Caco-2 (cell line): ENCODE measurements at regions not wholly inside any gene's neighbourhood (a gene's known extent, or its start where the extent isn't known, plus 50 kb on each side); places are given as distances from the start of the nearest gene placed in this dataset.

ENCODE experiments used
- BruUV-seq: library from RNA; stranded (reverse); fragments of 400-500 nt; replicated peaks from 2 replicates; lab custom pipeline; 2021; lab: Mats Ljungman, UMichigan
- CTCF ChIA-PET: fragments of 300-600 bp; sonication (Branson Sonifier 250); formaldehyde crosslinking; loops from one replicate; lab custom pipeline; 2022; ENCODE audit warnings: antibody characterized with exemption; lab: Charles Lee
- POLR2A ChIA-PET: fragments of 300-600 bp; sonication (Branson Sonifier 250); formaldehyde crosslinking; loops from one replicate; lab custom pipeline; 2022; ENCODE audit warnings: antibody characterized with exemption; lab: Charles Lee
- DNase-seq, 2 experiments: peaks; one replicate each; pipeline versions ENCODE4 v3.0.0 to v3.0.0-alpha.2; 2020 to 2022
- H3K27me3 ChIP-seq: replicated peaks from 2 replicates; pipeline ENCODE4 v1.6.0; 2011; ENCODE audit warnings: low read length; ENCODE audit not compliant: control insufficient read depth, insufficient read depth
- H3K36me3 ChIP-seq: 2 replicates; pipeline ENCODE4 v1.5.1; 2011; ENCODE audit warnings: low read length; ENCODE audit not compliant: control insufficient read depth, insufficient read depth
- H3K4me1 ChIP-seq: fragments of 250-450 bp; sonication (Bioruptor Pico); 2 replicates; pipeline ENCODE4 v1.5.1; 2020; ENCODE audit warnings: mild to moderate bottlenecking
- H3K4me3 ChIP-seq: 2 replicates; pipeline ENCODE4 v1.5.1; 2011; ENCODE audit warnings: low read depth, mild to moderate bottlenecking, control low read depth, low read length
- H3K9me3 ChIP-seq: fragments of 250-450 bp; sonication (Bioruptor Pico); 2 replicates; pipeline ENCODE4 v1.5.1; 2020; ENCODE audit warnings: mild to moderate bottlenecking, moderate library complexity
- H3K27ac Mint-ChIP-seq: one replicate; pipeline ENCODE4 v1.8.0; 2022; ENCODE audit warnings: mixed read lengths; ENCODE audit not compliant: unreplicated experiment
- H3K27me3 Mint-ChIP-seq: one replicate; pipeline ENCODE4 v1.8.0; 2022; ENCODE audit warnings: mixed read lengths; ENCODE audit not compliant: insufficient read depth, unreplicated experiment
- H3K36me3 Mint-ChIP-seq: one replicate; pipeline ENCODE4 v1.8.0; 2022; ENCODE audit warnings: mild to moderate bottlenecking, mixed read lengths; ENCODE audit not compliant: insufficient read depth, unreplicated experiment
- H3K4me1 Mint-ChIP-seq: one replicate; pipeline ENCODE4 v1.8.0; 2022; ENCODE audit warnings: low read depth, mixed read lengths; ENCODE audit not compliant: unreplicated experiment
- H3K4me3 Mint-ChIP-seq: one replicate; pipeline ENCODE4 v1.8.0; 2022; ENCODE audit warnings: mild to moderate bottlenecking, moderate library complexity, mixed read lengths; ENCODE audit not compliant: unreplicated experiment
- H3K9me3 Mint-ChIP-seq: one replicate; pipeline ENCODE4 v1.8.0; 2022; ENCODE audit warnings: mixed read lengths; ENCODE audit not compliant: unreplicated experiment
- intact Hi-C: fragments of 100-400 bp; cut with micrococcal nuclease; formaldehyde crosslinking; loops from one replicate; pipeline ENCODE4 v1.10.0; 2022; ENCODE audit not compliant: unreplicated experiment
- TF ChIP-seq, protein P1 (sequence below), 2 experiments: fragments of 200-600 bp in 1 of 2; IDR thresholded peaks; 1 replicate in 1 of 2; 2 replicates in 1 of 2; pipeline versions ENCODE4 v1.5.1 to v1.8.0; 2011 to 2022; ENCODE audit warnings: antibody characterized with exemption in 1 of 2, control low read depth in 1 of 2, inconsistent platforms in 1 of 2, low read depth in 1 of 2, low read length in 1 of 2, mild to moderate bottlenecking in 1 of 2, moderate library complexity in 1 of 2; ENCODE audit not compliant: insufficient read depth in 1 of 2, severe bottlenecking in 1 of 2, unreplicated experiment in 1 of 2

DNA sequence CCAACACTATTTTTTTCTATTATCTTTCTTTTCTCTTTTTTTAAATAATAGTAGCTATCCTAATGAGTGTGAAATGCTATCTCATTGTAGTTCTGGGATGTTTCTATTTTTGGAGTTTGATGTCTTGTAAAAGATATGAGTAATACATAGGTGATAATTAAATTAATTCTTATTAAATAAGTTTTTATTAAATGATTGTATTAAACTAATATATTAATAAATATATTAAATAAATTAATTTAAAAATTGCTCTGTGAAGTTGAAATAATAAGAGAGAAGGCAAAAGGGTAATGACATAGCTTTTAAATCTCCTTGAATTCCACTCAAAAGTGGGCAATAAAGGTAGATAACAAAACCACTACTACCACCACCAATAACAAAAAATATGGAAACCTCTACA, 230.2 kb upstream of the SSTR1 start:
- CTCF ChIA-PET, result no interaction called here
- POLR2A ChIA-PET, result no interaction called here
- Histone ChIP-seq H3K4me3 (no peak overlapping the region), H3K9me3 (peaks cover 16% of the 10 kb centered on the region), H3K4me1 (no peaks in the 10 kb centered on the region), H3K27me3 (no peaks in the 10 kb centered on the region), H3K36me3 (no peaks in the 10 kb centered on the region)
- intact Hi-C loops, result no loop called here
- no peak for DNase-seq
- TF ChIP-seq, protein P1, sequence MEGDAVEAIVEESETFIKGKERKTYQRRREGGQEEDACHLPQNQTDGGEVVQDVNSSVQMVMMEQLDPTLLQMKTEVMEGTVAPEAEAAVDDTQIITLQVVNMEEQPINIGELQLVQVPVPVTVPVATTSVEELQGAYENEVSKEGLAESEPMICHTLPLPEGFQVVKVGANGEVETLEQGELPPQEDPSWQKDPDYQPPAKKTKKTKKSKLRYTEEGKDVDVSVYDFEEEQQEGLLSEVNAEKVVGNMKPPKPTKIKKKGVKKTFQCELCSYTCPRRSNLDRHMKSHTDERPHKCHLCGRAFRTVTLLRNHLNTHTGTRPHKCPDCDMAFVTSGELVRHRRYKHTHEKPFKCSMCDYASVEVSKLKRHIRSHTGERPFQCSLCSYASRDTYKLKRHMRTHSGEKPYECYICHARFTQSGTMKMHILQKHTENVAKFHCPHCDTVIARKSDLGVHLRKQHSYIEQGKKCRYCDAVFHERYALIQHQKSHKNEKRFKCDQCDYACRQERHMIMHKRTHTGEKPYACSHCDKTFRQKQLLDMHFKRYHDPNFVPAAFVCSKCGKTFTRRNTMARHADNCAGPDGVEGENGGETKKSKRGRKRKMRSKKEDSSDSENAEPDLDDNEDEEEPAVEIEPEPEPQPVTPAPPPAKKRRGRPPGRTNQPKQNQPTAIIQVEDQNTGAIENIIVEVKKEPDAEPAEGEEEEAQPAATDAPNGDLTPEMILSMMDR (IDR thresholded peaks at IDR 0.05; ENCODE audit: insufficient read depth in 1 of 2, low read depth in 1 of 2, low read length in 1 of 2, severe bottlenecking in 1 of 2, unreplicated experiment in 1 of 2), result no peak
- Mint-ChIP-seq H3K27ac (no peak overlapping the region), H3K9me3 (peaks cover 61% of the 10 kb centered on the region), H3K27me3 (no peaks in the 10 kb centered on the region), H3K4me3 (no peak overlapping the region), H3K4me1 (no peaks in the 10 kb centered on the region), H3K36me3 (no peaks in the 10 kb centered on the region)
- no TSS peak for BruUV-seq

DNA sequence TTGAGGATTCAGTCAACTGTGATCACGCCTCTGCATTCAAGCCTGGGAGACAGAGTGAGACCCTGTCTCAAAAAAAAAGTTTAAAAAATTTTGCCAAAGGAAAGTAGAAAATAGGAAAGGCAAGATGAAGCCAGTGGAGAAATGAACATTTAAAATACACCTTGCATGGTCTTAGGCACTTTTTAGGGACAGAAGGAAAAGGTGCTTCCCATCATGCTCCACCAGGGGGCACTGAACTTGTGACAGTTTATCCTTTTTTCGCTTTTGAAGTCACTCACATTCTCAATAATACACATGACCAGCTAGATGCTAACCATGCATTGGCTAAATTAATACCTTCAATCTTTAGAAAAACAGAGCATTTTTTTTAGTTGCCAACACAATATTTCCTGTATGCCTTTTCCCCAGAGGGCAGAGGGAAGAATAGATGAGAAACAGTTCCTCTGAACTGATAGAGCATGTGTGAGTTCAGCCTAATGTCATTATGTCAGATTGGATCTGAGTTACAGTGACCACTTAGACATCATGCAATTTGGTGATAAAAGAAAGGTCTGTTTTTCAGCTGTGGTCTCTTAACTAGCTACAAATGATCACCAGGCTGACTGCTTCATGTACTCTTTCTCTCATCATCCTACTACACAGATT, 221.8 kb upstream of the SSTR1 start:
- TF ChIP-seq, protein P1 (IDR thresholded peaks at IDR 0.05; ENCODE audit: insufficient read depth in 1 of 2, low read depth in 1 of 2, low read length in 1 of 2, severe bottlenecking in 1 of 2, unreplicated experiment in 1 of 2), result peak; percentile 58 to 63
- BruUV-seq, result no TSS peak
- ChIA-PET POLR2A (no interaction called here), CTCF (no interaction called here)
- H3K36me3 Mint-ChIP-seq, result no peaks in the 10 kb centered on the region
- no peaks in the 10 kb centered on the region for H3K27me3 Mint-ChIP-seq
- H3K4me3 Mint-ChIP-seq, result no peak overlapping the region
- DNase-seq, result peak in 1 of 2 experiments; percentile 15
- intact Hi-C loops, result loop anchor here (5.0 kb wide), 1 partner anchor 211 kb away; no protein-coding TSS in a partner anchor
- no peaks in the 10 kb centered on the region for H3K4me1 ChIP-seq
- H3K27ac Mint-ChIP-seq, result no peak overlapping the region
- H3K9me3 Mint-ChIP-seq, result peaks cover 16% of the 10 kb centered on the region
- peaks cover 11% of the 10 kb centered on the region for H3K9me3 ChIP-seq
- no peaks in the 10 kb centered on the region for H3K36me3 ChIP-seq
- no peaks in the 10 kb centered on the region for H3K4me1 Mint-ChIP-seq
- H3K4me3 ChIP-seq, result no peak overlapping the region
- H3K27me3 ChIP-seq, result no peaks in the 10 kb centered on the region

DNA sequence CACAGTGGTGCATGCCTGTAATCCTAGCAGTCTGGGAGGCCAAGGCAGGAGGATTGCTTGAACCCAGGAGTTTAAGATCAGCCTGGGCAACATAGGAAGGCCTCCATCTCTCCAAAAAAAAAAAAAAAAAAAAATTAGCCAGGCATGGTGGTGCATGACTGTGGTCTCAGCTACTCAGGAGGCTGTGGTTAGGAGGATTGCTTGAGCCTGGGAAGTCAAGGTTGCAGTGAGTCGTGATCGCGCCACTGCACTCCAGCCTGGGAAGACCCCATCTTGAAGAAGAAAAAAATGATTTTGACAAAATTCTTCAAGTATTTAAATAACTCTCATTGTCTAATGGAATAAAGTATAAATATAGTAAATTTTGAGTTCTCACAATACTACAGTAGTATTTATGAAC, 219.2 kb upstream of the SSTR1 start:
- Mint-ChIP-seq H3K27me3 (no peaks in the 10 kb centered on the region), H3K4me1 (no peaks in the 10 kb centered on the region), H3K27ac (no peak overlapping the region), H3K9me3 (no peaks in the 10 kb centered on the region), H3K4me3 (no peak overlapping the region), H3K36me3 (no peaks in the 10 kb centered on the region)
- Histone ChIP-seq H3K27me3 (no peaks in the 10 kb centered on the region), H3K36me3 (no peaks in the 10 kb centered on the region), H3K4me1 (no peaks in the 10 kb centered on the region), H3K4me3 (no peak overlapping the region), H3K9me3 (no peaks in the 10 kb centered on the region)
- TF ChIP-seq, protein P1 (IDR thresholded peaks at IDR 0.05; ENCODE audit: insufficient read depth in 1 of 2, low read depth in 1 of 2, low read length in 1 of 2, severe bottlenecking in 1 of 2, unreplicated experiment in 1 of 2), result no peak
- no TSS peak for BruUV-seq
- intact Hi-C loops, result loop anchor here (5.0 kb wide), 1 partner anchor 209 kb away; no protein-coding TSS in a partner anchor
- no peak for DNase-seq
- CTCF ChIA-PET, result no interaction called here
- POLR2A ChIA-PET, result no interaction called here
